ENCODE measurements at regions not wholly inside any gene's neighbourhood (a gene's known extent, or its start where the extent isn't known, plus 50 kb on each side); places are given as distances from the start of the nearest gene placed in this dataset.

DNA sequence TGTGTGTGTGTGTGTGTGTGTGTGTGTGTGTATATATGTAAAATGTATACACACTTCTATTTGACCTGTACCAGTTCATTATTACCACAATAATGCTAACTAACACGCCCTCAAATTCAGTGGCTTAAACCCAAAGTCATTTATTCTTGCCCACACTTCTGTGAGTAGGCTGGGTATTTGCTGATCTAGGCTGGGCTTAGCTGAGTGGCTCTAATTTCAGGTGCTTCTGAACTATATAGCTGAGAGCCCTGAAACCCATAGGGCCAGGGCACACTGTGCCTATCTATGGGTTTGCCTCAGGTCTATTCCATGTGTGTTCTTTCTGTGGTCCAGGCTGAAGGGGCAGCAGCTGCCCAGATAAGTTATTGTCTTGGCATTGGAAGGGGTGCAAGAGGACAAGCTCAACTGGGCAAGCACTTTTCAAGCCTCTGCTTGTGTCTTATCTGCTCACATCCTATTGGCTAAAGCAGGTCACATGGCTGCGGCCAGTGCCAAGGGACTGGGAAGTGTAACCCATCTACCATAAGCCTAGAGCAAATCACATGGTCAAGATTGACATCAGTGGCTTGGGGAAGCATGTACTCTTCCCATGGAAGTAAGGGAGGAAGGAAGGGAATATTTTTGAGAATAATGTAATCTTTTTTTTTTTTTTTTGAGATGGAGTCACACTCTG lies 139.9 kb downstream of the PALM2AKAP2 start:
- TF ChIP-seq, protein P1, sequence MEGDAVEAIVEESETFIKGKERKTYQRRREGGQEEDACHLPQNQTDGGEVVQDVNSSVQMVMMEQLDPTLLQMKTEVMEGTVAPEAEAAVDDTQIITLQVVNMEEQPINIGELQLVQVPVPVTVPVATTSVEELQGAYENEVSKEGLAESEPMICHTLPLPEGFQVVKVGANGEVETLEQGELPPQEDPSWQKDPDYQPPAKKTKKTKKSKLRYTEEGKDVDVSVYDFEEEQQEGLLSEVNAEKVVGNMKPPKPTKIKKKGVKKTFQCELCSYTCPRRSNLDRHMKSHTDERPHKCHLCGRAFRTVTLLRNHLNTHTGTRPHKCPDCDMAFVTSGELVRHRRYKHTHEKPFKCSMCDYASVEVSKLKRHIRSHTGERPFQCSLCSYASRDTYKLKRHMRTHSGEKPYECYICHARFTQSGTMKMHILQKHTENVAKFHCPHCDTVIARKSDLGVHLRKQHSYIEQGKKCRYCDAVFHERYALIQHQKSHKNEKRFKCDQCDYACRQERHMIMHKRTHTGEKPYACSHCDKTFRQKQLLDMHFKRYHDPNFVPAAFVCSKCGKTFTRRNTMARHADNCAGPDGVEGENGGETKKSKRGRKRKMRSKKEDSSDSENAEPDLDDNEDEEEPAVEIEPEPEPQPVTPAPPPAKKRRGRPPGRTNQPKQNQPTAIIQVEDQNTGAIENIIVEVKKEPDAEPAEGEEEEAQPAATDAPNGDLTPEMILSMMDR (IDR thresholded peaks at IDR 0.05; ENCODE audit: borderline replicate concordance, extremely low read depth, insufficient read depth): no peak
- Histone ChIP-seq H3K4me3 (ENCODE audit: low read length in 3 of 3) (no peak overlapping the region), H3K36me3 (ENCODE audit: control insufficient read depth in 2 of 3, insufficient read depth in 3 of 3, low read length in 3 of 3) (no peaks in the 10 kb centered on the region), H3K9me3 (ENCODE audit: control insufficient read depth in 2 of 3, insufficient read depth in 1 of 3, low read length in 3 of 3) (no peaks in the 10 kb centered on the region), H3K27me3 (ENCODE audit: control insufficient read depth, insufficient read depth, low read length) (no peaks in the 10 kb centered on the region), H3K27ac (ENCODE audit: low read depth in 2 of 2, low read length in 2 of 2) (no peak overlapping the region), H3K4me1 (ENCODE audit: control insufficient read depth in 2 of 3, insufficient read depth in 2 of 3, low read depth in 1 of 3, low read length in 3 of 3) (peaks cover 5 to 8% (median 5%) of the 10 kb centered on the region in 3 donors), H3K9ac (ENCODE audit: low read length in 3 of 3) (no peak overlapping the region)
- intact Hi-C loops (cut with DNase I): no loop called here
- FAIRE-seq (no peak), DNase-seq (no peak)

DNA sequence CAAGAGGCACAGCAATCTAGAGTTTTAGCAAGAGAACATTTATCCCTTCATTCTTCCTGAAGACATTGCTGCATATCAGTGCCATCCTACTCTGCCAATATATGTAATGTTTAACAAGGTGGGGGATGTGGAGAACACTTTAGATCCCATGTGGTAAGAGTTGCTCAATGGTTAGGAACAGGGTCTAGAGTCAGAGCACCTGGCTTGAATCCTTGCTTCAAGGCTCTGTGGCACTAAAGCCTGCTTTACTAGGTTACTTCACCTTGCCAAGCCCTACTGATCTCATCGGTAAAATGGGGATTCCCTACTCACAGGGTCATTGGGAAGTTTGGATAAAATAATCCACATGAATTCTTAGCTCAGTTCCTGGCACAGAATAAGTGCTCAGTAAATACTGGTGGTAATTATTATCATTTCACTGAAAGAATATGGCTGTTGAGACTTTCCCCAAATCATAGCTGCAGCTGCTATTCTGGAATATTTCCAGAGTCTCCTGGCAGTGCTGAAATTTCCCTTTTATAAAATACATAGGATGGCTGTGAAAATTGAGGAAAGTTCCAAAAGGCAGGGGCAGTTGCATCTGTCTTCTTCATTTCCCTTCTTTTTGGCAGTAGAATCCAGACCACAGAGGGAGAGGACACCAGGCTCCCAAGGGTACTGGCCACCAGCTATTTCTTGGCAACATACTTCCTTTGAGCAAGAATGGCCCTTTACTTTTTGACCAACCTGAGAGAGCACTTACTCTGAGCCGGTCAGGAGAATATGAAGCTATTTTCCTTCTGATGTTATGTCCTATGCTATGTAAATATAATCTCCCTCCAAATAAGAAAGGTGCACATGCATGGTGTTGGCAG lies 142.8 kb downstream of the PALM2AKAP2 start:
- no peak for FAIRE-seq
- Histone ChIP-seq H3K4me1 (ENCODE audit: control insufficient read depth in 2 of 3, insufficient read depth in 2 of 3, low read depth in 1 of 3, low read length in 3 of 3) (peaks cover 5 to 7% (median 5%) of the 10 kb centered on the region in 3 donors), H3K9me3 (ENCODE audit: control insufficient read depth in 2 of 3, insufficient read depth in 1 of 3, low read length in 3 of 3) (no peaks in the 10 kb centered on the region), H3K27ac (ENCODE audit: low read depth in 2 of 2, low read length in 2 of 2) (no peak overlapping the region), H3K36me3 (ENCODE audit: control insufficient read depth in 2 of 3, insufficient read depth in 3 of 3, low read length in 3 of 3) (no peaks in the 10 kb centered on the region), H3K4me3 (ENCODE audit: low read length in 3 of 3) (no peak overlapping the region), H3K9ac (ENCODE audit: low read length in 3 of 3) (no peak overlapping the region), H3K27me3 (ENCODE audit: control insufficient read depth, insufficient read depth, low read length) (no peaks in the 10 kb centered on the region)
- intact Hi-C loops (cut with DNase I): no loop called here
- DNase-seq: peak in 1 of 5 donors; percentile 44
- TF ChIP-seq, protein P1 (IDR thresholded peaks at IDR 0.05; ENCODE audit: borderline replicate concordance, extremely low read depth, insufficient read depth): no peak

- intact Hi-C loops (cut with DNase I): no loop called here
- FAIRE-seq: no peak
- TF ChIP-seq, protein P1 (IDR thresholded peaks at IDR 0.05; ENCODE audit: borderline replicate concordance, extremely low read depth, insufficient read depth): no peak
- Histone ChIP-seq H3K9me3 (ENCODE audit: control insufficient read depth in 2 of 3, insufficient read depth in 1 of 3, low read length in 3 of 3) (no peaks in the 10 kb centered on the region), H3K4me3 (ENCODE audit: low read length in 3 of 3) (no peak overlapping the region), H3K27ac (ENCODE audit: low read depth in 2 of 2, low read length in 2 of 2) (no peak overlapping the region), H3K9ac (ENCODE audit: low read length in 3 of 3) (no peak overlapping the region), H3K4me1 (ENCODE audit: control insufficient read depth in 2 of 3, insufficient read depth in 2 of 3, low read depth in 1 of 3, low read length in 3 of 3) (peaks cover under 1 to 5% (median 1%) of the 10 kb centered on the region in 3 donors), H3K27me3 (ENCODE audit: control insufficient read depth, insufficient read depth, low read length) (no peaks in the 10 kb centered on the region), H3K36me3 (ENCODE audit: control insufficient read depth in 2 of 3, insufficient read depth in 3 of 3, low read length in 3 of 3) (no peaks in the 10 kb centered on the region)
- peak in 3 of 5 donors; percentile 36 to 58 (median 47) for DNase-seq
Measured at GRCh38 chr9:109923471-109923760, 143.4 kb downstream of the PALM2AKAP2 start.

Data from kidney (tissue), 13 donors.